Mammary epithelial cell (primary cell): ENCODE measurements at regions not wholly inside any gene's neighbourhood (a gene's known extent, or its start where the extent isn't known, plus 50 kb on each side); places are given as distances from the start of the nearest gene placed in this dataset.

Experiments used
- CTCF ChIP-seq, 2 donors: IDR thresholded peaks in 1 of 2; conservative IDR thresholded peaks in 1 of 2; 2 replicates each; pipeline ENCODE4 v1.5.1; 2011 to 2012; ENCODE audit warnings: inconsistent platforms in 2 of 2, low read length in 2 of 2, mild to moderate bottlenecking in 2 of 2, control low read depth in 1 of 2, low read depth in 1 of 2; ENCODE audit not compliant: insufficient read depth in 1 of 2; ENCODE audit errors: extremely low read depth in 1 of 2
- EZH2 ChIP-seq: IDR thresholded peaks from 2 replicates; pipeline ENCODE4 v1.6.1; 2012; ENCODE audit warnings: low read length, inconsistent platforms, borderline replicate concordance

GRCh38 chr5:147051193-147051592, 172.6 kb upstream of the PPP2R2B start:
- no peak for TF ChIP-seq CTCF (conservative IDR thresholded peaks at IDR 0.05 in 1 of 2, IDR thresholded peaks at IDR 0.05 in 1 of 2; ENCODE audit: extremely low read depth in 1 of 2, insufficient read depth in 1 of 2, low read depth in 1 of 2, low read length in 2 of 2)
- no peak for TF ChIP-seq EZH2
